GM12878 (cell line): ENCODE measurements at regions not wholly inside any gene's neighbourhood (a gene's known extent, or its start where the extent isn't known, plus 50 kb on each side); places are given as distances from the start of the nearest gene placed in this dataset.

Experiments used
- EZH2 ChIP-seq: IDR thresholded peaks from 2 replicates; pipeline ENCODE4 v1.6.1; 2012; ENCODE audit warnings: low read depth, mild to moderate bottlenecking, control low read depth, inconsistent platforms, low read length, borderline replicate concordance; ENCODE audit not compliant: control insufficient read depth
- HCFC1 ChIP-seq: fragments of 150-350 bp; IDR thresholded peaks from 2 replicates; pipeline ENCODE4 v1.6.1; 2014; ENCODE audit warnings: low read length
- NBN ChIP-seq: fragments of 450-650 bp; IDR thresholded peaks from 2 replicates; pipeline ENCODE4 v1.6.1; 2016
- NFYB ChIP-seq: IDR thresholded peaks from 2 replicates; pipeline ENCODE4 v1.6.1; 2011; ENCODE audit warnings: low read depth, mild to moderate bottlenecking, low read length, improper control_type of control experiment, moderate library complexity; ENCODE audit not compliant: insufficient read depth
- POLR2AphosphoS2 ChIP-seq: IDR thresholded peaks from 2 replicates; pipeline ENCODE4 v1.6.1; 2011; ENCODE audit warnings: low read depth, mild to moderate bottlenecking, low read length, improper control_type of control experiment, moderate library complexity
- TAF1 ChIP-seq: IDR thresholded peaks from 2 replicates; pipeline ENCODE4 v1.6.1; 2011; ENCODE audit warnings: mild to moderate bottlenecking, low read depth, low read length, borderline replicate concordance
- TF ChIP-seq, protein P1 (sequence below): fragments of 450-650 bp; IDR thresholded peaks from 2 replicates; pipeline ENCODE4 v1.6.1; 2017; ENCODE audit warnings: mild to moderate bottlenecking, moderate library complexity
- TF ChIP-seq, protein P2 (sequence below): IDR thresholded peaks from 2 replicates; pipeline ENCODE4 v1.6.1; 2011; ENCODE audit warnings: low read depth, mild to moderate bottlenecking, low read length, moderate library complexity, borderline replicate concordance; ENCODE audit errors: extremely low read depth
- TF ChIP-seq, protein P3 (sequence below): fragments of 450-650 bp; IDR thresholded peaks from 2 replicates; pipeline ENCODE4 v1.6.1; 2017; ENCODE audit warnings: borderline replicate concordance

DNA sequence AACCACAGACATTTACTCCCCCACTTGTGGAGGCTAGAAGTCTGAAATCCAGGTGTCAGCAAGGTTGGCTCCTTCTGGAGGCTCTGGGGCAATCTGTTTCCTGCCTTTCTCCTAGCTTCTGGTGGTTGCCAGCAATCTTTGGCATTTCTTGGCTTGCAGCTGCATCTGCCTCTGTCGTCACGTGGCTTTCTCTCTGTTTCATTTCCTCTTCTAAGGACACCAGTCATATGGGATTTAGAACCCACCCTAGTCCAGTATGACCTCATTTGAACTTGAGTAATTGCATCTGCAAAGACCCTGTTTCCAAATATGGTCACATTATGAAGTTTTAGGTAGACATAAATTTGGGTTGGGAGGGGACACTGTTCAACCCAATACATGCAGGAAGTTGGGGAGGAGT, 56.2 kb upstream of the EPB41L1 start (continued):
- TF ChIP-seq, protein P1, sequence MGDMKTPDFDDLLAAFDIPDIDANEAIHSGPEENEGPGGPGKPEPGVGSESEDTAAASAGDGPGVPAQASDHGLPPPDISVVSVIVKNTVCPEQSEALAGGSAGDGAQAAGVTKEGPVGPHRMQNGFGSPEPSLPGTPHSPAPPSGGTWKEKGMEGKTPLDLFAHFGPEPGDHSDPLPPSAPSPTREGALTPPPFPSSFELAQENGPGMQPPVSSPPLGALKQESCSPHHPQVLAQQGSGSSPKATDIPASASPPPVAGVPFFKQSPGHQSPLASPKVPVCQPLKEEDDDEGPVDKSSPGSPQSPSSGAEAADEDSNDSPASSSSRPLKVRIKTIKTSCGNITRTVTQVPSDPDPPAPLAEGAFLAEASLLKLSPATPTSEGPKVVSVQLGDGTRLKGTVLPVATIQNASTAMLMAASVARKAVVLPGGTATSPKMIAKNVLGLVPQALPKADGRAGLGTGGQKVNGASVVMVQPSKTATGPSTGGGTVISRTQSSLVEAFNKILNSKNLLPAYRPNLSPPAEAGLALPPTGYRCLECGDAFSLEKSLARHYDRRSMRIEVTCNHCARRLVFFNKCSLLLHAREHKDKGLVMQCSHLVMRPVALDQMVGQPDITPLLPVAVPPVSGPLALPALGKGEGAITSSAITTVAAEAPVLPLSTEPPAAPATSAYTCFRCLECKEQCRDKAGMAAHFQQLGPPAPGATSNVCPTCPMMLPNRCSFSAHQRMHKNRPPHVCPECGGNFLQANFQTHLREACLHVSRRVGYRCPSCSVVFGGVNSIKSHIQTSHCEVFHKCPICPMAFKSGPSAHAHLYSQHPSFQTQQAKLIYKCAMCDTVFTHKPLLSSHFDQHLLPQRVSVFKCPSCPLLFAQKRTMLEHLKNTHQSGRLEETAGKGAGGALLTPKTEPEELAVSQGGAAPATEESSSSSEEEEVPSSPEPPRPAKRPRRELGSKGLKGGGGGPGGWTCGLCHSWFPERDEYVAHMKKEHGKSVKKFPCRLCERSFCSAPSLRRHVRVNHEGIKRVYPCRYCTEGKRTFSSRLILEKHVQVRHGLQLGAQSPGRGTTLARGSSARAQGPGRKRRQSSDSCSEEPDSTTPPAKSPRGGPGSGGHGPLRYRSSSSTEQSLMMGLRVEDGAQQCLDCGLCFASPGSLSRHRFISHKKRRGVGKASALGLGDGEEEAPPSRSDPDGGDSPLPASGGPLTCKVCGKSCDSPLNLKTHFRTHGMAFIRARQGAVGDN: no peak
- TF ChIP-seq NBN: peak; percentile 32; the same call in 1 of the 2 replicates
- TF ChIP-seq TAF1: no peak
- no peak for TF ChIP-seq EZH2
- TF ChIP-seq, protein P2, sequence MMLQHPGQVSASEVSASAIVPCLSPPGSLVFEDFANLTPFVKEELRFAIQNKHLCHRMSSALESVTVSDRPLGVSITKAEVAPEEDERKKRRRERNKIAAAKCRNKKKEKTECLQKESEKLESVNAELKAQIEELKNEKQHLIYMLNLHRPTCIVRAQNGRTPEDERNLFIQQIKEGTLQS: 0 out of 2 replicates have a peak, but pooled peaks have one; percentile 41
- no peak for TF ChIP-seq POLR2AphosphoS2
- TF ChIP-seq, protein P3, sequence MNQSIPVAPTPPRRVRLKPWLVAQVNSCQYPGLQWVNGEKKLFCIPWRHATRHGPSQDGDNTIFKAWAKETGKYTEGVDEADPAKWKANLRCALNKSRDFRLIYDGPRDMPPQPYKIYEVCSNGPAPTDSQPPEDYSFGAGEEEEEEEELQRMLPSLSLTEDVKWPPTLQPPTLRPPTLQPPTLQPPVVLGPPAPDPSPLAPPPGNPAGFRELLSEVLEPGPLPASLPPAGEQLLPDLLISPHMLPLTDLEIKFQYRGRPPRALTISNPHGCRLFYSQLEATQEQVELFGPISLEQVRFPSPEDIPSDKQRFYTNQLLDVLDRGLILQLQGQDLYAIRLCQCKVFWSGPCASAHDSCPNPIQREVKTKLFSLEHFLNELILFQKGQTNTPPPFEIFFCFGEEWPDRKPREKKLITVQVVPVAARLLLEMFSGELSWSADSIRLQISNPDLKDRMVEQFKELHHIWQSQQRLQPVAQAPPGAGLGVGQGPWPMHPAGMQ: no peak
- no peak for TF ChIP-seq HCFC1
- TF ChIP-seq NFYB: no peak
